Body of pancreas (tissue), 1 donor: ENCODE measurements at regions not wholly inside any gene's neighbourhood (a gene's known extent, or its start where the extent isn't known, plus 50 kb on each side); places are given as distances from the start of the nearest gene placed in this dataset. TPM values are rescaled to one million over a fixed set of nuclear protein-coding genes. Genes with fewer than 3 reads are reported as not detected.

ENCODE experiments used
- small RNA-seq: library from RNA; depleted of rRNA; stranded (forward); fragments of <200 nt; gene quantifications from one replicate; pipeline ENCODE3, GENCODE V24; 2016

Small RNA genes lying in the stretch of these regions (small RNA-seq; reads per million reads assigned to genes)
- gene NDUFB1P2 = not detected
